GM18498 (cell line): ENCODE measurements at regions not wholly inside any gene's neighbourhood (a gene's known extent, or its start where the extent isn't known, plus 50 kb on each side); places are given as distances from the start of the nearest gene placed in this dataset.

Source experiments
- ATAC-seq: cut with Tn5 transposase; IDR thresholded peaks from one replicate; pipeline ENCODE4 v1.9.1; 2021; ENCODE audit warnings: mild to moderate bottlenecking, moderate library complexity; ENCODE audit not compliant: unreplicated experiment

DNA sequence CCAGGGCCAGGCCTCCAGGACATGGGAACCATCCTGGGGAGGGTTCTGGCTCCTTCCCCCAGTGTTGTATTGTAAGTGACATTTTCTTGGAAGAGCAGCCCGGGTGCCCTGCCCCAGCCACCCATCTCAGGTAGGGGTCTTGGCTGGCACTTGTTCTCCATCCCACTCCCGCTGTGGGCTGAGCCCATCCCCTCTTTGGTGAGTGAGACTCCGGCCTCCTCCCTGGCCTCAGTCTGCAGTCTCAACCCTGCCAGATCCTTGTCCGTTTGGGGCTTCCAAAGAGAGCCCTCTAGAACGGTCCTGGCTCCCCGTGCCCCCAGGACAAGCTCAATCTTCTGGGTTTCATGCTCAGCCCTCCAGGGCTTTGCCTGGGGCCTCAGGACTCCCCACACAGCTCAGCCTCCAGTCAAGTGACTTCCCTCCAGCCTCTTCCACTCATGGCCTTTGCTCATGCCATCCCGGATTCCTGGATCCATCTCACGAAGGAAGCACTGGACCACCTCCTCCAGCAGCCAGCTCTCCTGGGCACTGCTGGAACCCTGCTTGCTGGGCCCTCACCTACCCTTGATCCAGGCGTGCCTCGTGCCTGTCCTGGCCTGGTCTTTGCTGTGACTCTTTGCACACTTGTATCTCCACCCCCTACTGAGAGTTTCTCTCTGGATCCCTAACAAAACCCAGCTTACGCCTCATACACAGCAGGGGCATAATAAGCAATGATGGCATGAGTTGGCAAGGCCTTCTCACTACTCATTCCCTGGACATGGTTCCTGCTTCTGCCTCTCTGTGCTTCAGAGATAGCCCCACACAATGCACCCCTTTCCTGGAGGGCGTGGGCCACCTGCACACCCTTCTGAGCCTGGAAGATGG, 297.4 kb upstream of the RTL1 start:
- ATAC-seq: no peak

DNA sequence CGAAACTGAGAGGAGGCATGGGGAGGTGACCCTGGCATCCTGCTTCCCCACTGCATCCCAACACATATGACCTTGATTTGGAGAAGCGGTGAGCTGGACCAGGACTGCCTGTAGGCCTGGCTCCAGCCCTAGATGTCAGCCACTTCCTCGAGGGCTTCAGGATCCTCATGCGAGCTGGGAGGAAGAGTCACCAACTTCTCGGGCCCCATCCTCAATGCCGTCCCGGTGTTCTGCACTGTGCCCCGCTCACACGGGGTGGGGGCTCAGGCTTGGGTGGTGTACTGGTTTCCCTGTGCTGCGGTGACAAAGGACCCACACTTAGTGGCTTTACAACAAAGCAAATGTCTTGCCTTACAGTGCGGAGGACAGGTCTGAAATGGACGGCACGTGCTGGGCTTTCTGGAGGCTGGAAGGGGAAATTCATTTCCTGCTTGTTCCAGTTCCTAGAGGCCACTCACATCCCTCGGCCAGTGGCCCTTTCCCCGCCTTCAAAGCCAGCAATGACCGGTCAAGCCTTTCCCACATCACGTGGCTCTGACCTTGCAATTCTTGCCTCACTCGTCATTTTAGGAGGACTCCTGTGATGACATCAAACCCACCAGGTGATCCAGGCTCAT, 298.1 kb upstream of the RTL1 start:
- ATAC-seq: no peak

DNA sequence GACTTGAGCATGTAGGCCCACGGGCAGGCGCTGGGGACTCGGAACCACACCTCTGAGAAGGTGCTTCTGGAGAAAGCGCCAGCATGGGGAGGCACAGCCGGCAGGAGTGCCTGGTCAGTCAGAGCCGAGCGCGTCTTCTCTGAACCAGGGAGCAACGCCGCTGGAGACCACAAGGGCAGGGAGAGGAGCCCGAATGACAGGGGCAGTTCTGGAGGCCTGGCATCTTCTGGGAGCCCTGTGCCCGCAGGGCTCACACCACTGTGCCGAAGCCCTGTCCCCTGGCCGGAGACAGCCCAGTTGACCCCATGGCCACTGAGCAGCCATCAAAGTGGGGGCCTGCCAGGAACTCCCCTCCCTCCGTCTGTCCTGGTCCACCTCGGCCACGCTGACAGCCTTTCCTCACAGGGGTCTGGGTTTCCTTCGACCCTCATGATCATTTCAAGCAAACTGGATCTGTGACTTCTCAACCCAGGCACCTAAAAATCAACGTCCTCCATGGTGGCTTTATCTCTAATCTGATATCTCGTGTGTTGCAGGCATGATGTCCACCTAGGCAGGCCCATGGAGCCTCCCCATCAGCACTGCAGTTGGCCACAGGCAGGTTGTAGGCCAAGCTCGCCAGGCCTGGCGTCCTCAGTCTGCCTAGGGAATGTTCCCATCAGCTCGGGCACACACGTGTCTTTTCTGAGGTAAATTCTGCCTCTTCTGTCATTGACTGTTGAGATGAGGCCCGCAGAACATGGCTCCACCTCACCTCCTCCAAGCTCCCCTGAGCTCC, 299.3 kb upstream of the RTL1 start:
- no peak for ATAC-seq

DNA sequence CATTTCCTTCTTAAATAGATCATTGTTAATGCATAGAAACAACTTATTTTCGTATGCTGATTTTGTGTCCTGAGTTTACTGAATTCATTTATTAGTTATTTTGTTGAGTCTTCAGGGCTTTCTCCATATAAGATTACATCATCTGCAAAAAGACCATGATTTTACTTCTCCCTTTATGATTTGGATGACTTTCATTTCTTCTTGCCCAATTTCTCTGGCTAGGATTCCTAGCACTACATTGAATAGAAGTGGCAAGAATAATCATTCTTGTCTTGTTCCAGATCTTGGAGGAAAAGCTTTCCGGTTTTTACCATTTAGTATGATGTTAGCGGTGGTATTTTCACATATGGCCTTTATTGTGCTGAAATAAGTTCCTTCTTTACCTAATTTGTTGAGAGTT, 303.0 kb upstream of the RTL1 start:
- ATAC-seq: no peak

GRCh38 chr14:101207041-101207440, 303.5 kb upstream of the RTL1 start:
- no peak for ATAC-seq

- ATAC-seq: no peak
Measured at GRCh38 chr14:101207897-101208296, 304.4 kb upstream of the RTL1 start.

GRCh38 chr14:101209594-101209993, 306.1 kb upstream of the RTL1 start:
- no peak for ATAC-seq

- no peak for ATAC-seq
Measured at GRCh38 chr14:101215266-101215665, 311.7 kb upstream of the RTL1 start.

DNA sequence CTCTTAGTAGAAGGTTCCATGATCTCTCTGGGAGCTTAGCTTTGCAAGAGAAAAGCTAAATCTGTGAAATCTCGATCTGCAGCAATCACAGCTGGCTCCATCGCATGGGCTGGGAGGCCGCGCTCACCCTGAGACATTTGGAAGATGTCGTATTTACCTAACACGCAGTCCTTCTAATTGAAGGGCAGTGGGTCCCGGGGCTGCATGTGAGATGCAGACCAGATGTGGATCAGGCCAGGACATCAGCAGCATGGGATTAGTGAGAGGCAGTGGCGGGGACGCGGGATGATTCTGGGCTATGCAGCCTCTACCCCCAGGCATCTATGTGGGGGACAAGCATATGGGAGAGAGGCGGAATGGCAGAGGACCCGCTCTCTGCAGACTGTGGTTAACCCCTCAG, 312.4 kb upstream of the RTL1 start:
- ATAC-seq: no peak

- no peak for ATAC-seq
Measured at GRCh38 chr14:101216366-101217079, 313.0 kb upstream of the RTL1 start.

DNA sequence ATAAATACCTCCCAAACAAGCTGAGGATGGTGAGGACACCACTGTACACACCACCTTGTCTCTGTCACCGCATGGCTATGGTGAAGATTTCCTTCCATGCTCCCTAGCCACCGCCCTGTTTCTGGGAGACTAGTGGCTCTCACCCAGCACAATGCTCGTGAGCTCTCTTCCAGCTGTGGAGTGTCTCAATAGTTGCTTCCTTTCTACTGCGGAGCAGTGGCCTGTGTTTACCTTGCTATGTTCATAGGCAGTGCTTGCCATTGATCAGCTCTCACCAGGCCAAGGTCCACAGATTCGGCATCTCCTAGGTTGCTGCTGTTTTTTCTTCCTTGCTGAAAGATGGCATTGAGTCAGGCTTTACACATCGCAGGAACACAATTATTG, 313.6 kb upstream of the RTL1 start:
- ATAC-seq: no peak

- ATAC-seq: no peak
Measured at GRCh38 chr14:101217616-101218371, 314.3 kb upstream of the RTL1 start.

GRCh38 chr14:101219896-101220703, 316.6 kb upstream of the RTL1 start:
- no peak for ATAC-seq

DNA sequence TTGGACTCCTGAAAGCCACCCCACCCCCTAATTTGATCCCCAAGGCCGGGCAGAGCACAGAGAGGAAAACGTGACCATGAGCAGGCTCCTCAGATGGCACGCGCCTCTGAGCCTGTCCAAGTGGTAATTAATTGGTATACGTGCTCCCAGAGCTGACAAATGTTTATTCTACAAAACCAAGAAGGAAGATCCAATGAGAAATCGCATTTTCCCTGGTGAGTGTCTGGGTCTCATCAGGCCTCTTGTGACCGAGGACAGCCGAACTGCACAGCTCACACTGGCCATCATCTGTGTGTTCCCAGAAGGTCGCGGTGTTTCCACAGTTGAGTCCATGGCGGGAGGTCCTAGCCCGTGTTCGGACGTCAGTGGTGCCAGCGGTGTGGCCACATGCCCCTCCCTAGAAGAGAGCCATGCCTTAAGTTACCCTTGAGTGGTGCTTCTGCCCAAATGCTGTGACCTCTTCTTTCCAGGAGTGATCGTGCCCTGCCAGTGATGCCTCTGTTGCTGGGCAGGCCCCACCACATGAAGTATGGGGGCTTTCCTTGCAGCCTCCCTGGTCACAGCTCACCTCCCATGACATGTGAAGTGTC, 317.5 kb upstream of the RTL1 start:
- ATAC-seq: no peak

- no peak for ATAC-seq
Measured at GRCh38 chr14:101221549-101222160, 318.1 kb upstream of the RTL1 start.

DNA sequence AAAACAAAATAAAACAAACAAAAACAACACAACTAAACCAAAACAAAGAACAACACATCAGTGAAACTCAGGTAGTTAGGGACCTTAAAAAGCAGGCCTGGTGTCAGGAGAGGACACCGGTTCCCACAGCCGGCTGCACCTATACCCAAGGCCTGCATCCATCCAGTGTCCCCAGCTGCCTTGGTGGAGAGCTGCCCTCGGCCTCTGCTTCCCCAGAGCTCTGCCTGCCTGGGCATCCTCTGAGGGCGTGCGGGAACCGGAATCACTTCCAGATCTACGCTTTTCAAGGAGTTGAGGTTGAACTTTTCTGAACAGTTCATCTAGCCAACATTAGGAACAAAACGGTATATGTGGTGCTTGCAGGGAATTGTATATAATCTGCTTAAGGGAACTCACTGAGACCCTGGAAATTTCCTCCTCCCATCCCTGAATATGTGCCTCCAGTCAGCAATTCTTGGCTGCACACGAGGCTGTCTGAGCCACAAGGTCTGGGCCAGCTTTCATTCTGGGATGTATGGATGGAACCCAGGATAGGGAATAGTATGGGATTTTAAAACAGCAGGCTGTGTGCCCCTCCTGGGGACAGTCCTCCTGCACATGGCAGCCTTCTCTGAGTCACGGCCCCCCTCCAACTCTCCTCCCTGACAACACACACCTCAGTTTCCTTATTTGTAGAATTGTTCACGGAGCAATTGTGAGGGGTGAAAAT, 319.0 kb upstream of the RTL1 start:
- no peak for ATAC-seq

GRCh38 chr14:101223127-101223526, 319.6 kb upstream of the RTL1 start:
- ATAC-seq: no peak

DNA sequence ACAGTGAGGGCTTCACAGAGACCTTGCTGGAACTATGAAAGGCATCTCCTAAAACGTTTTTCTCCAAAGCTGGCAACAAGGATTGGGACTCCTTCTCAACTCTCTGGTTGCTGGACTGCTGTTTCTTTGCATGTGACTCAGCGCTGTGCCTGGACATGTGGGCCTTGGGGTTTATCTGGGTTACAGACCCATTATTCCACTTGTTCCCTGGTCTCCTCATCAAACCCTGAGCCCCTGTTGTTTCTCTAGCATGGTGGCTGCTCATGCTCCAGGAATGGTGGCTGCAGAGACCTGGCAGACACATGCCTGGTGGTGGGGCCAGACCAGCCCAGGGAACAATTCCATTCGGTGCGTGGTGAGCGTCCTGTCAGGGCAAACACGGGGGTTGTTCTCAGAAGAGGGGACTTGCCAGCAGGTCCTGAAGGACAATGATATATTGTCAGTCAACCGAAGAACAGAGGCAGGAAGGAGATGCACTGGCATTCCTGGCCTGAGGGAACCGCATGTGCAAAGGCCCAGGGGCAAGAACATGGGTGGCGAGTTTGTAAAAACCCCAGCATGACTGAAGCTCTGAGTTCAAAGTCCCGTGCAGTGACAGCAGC, 320.1 kb upstream of the RTL1 start:
- ATAC-seq: no peak
